Upper lobe of left lung (tissue), 4 donors: ENCODE measurements at regions not wholly inside any gene's neighbourhood (a gene's known extent, or its start where the extent isn't known, plus 50 kb on each side); places are given as distances from the start of the nearest gene placed in this dataset.

Source experiments
- POLR2A ChIP-seq, 4 donors: fragments of 450-650 bp; IDR thresholded peaks; one replicate each; pipeline ENCODE4 v1.5.1; 2016 to 2017; ENCODE audit warnings: antibody characterized with exemption in 4 of 4, mild to moderate bottlenecking in 2 of 4
- POLR2AphosphoS5 ChIP-seq, 2 donors: sonication (generic); formaldehyde crosslinking; IDR thresholded peaks; one replicate each; pipeline ENCODE4 v1.5.1; 2017; ENCODE audit warnings: antibody characterized with exemption in 2 of 2
- TF ChIP-seq, protein P1 (sequence below), 6 experiments: fragments of 450-650 bp in 4 of 6; fragments of 200-600 bp in 2 of 6; sonication (generic) in 2 of 6; IDR thresholded peaks; one replicate each; pipeline ENCODE4 v1.5.1; 2016 to 2019; ENCODE audit warnings: antibody characterized with exemption in 6 of 6

- TF ChIP-seq, protein P1, sequence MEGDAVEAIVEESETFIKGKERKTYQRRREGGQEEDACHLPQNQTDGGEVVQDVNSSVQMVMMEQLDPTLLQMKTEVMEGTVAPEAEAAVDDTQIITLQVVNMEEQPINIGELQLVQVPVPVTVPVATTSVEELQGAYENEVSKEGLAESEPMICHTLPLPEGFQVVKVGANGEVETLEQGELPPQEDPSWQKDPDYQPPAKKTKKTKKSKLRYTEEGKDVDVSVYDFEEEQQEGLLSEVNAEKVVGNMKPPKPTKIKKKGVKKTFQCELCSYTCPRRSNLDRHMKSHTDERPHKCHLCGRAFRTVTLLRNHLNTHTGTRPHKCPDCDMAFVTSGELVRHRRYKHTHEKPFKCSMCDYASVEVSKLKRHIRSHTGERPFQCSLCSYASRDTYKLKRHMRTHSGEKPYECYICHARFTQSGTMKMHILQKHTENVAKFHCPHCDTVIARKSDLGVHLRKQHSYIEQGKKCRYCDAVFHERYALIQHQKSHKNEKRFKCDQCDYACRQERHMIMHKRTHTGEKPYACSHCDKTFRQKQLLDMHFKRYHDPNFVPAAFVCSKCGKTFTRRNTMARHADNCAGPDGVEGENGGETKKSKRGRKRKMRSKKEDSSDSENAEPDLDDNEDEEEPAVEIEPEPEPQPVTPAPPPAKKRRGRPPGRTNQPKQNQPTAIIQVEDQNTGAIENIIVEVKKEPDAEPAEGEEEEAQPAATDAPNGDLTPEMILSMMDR (IDR thresholded peaks at IDR 0.05) = no peak
- TF ChIP-seq POLR2A (IDR thresholded peaks at IDR 0.05) (no peak), POLR2AphosphoS5 (IDR thresholded peaks at IDR 0.05) (no peak)
Measured at GRCh38 chr22:26974914-26975803, 317.8 kb downstream of the MIAT start.
